HG03045 (cell line): ENCODE measurements at regions not wholly inside any gene's neighbourhood (a gene's known extent, or its start where the extent isn't known, plus 50 kb on each side); places are given as distances from the start of the nearest gene placed in this dataset.

Experiments
- ATAC-seq: cut with Tn5 transposase; IDR thresholded peaks from one replicate; pipeline ENCODE4 v1.9.1; 2021; ENCODE audit warnings: mild to moderate bottlenecking, moderate library complexity; ENCODE audit not compliant: unreplicated experiment

- no peak for ATAC-seq
Observed at GRCh38 chr10:3551761-3552160, 233.2 kb downstream of the KLF6 start.

- no peak for ATAC-seq
Observed at GRCh38 chr10:3549118-3549517, 235.9 kb downstream of the KLF6 start.

DNA sequence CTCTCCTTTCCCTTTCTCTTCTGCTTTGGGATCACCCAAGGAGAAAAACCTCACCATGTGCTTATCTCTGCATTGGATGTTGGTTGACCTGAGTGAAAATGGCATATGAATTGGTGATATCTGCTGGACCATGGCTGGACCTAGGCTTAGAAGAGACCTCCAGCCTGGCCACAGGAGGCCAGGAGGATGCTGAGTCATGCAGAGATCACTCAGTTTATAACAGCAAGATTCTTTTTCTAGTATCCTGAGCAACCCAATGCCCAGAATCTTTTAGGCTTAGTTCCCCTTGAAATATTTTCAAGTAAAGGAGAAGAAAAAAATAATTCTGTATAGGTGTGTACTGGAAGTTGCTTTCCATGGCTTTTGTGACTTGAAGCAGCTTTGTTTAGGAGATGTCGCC is 236.3 kb downstream of the KLF6 start:
- ATAC-seq = no peak

- no peak for ATAC-seq
Observed at GRCh38 chr10:3548076-3548475, 236.9 kb downstream of the KLF6 start.

DNA sequence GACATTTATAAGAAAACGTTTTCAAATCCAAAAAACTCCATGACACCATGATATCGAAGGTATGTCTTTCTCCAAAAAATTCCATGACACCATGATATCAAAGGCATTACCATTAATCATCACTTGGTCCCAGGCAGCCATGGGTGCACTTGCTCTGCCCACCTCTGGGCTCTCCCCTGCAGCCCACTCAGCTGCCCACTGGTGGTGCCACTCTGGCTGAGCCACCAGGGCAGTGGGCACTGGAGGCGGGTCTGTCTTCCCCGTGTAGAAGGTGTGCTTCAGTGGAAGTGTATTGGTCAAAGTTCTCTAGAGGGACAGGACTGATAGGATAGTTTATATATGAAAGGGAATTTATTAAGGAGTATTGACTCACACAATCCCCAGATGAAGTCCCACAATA is 240.4 kb downstream of the KLF6 start:
- no peak for ATAC-seq

- no peak for ATAC-seq
Observed at GRCh38 chr10:3542185-3542611, 242.8 kb downstream of the KLF6 start.

DNA sequence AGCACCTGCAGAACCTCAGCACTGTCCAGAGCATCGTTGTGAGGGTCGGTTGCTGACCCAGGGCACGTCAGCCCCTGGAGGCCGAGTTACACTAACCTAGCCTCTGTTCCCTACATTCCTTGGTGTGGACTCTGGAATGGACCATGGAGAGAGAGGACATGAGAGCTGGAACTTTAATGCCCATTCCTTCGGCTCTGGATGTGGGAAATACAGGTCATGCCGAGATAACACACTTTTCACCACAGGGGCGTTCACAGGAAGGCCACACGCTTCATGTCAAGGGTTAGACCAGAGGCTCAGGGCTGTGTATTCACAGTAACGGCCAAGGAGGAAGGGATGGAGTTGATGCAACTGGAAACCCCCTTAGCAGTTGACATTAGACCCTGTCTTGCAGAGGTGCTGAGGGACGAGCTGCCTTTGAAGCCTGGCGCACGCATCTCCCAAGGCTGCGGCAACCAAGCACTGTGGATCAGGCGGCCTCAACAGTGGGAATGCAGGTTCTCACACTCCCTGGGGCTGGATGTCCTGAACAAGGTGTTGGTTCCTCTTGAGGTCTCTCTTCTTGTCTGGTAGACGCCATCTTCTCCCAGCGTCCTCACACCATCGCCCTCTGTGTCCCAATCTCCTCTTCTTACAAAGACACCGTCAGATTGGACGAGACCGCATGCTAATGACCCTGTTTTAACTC is 245.2 kb downstream of the KLF6 start:
- no peak for ATAC-seq

DNA sequence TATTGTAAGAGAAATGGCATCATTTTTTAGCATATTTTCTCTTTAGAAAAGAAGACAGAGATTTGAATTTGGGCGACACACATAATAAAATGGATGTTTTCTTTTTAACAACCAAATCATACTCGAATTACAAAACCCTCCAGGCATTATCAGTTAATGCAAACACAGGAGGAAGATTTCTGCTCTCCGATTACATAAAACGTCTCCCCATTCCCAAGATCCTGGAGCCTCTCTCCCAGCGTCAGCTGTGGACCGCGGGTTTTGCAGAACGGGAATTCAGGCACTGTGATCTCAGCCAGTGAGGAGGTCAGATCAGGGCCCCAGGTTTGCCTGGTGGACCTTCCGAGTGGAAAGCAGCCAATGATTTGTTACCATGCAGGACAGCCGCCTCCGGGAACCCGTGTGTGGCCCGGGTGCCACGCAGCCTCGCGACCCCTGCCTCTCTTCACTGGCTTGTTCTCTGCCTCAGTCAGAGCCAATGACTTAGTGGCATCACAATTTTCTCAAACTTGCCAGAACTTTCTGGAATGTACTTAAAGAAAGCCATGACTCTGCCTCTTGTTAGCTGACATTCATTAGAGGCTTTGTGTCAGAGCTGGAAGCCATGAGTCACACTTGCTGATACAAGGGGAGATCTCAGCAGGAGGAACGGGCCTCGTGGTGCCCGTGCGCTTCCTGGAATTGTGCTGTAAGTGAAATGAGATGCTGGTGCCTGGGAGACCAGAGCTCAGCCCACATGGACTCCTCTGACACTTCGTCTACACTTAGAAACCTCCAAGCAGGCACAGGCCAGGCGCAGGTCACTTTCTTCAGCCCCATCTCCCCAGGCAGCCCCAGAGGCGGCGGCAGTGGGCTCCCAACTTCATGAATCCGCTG is 246.1 kb downstream of the KLF6 start:
- no peak for ATAC-seq

- ATAC-seq = no peak
Observed at GRCh38 chr10:3538291-3538655, 246.7 kb downstream of the KLF6 start.

GRCh38 chr10:3537518-3537917 is 247.5 kb downstream of the KLF6 start:
- ATAC-seq = no peak

DNA sequence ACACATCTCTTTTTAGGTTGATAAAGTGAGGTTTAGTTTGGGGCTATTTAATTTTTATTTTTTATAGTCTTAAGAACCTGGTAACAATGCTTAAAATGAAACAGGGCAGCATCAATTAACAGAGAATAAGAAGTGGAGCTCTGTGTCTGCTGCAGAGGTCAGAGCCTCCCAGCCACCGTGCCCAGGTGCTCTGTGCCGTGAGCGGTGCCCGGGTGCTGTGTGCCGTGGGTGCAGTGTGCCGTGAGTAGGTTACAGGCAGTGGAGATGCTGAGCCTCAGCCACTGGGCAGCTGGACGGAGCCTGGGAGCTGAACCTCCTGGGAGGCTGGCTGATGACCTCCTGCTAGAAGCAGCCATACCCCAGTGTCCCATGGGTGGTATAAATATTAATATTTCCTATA is 250.0 kb downstream of the KLF6 start:
- ATAC-seq = no peak

DNA sequence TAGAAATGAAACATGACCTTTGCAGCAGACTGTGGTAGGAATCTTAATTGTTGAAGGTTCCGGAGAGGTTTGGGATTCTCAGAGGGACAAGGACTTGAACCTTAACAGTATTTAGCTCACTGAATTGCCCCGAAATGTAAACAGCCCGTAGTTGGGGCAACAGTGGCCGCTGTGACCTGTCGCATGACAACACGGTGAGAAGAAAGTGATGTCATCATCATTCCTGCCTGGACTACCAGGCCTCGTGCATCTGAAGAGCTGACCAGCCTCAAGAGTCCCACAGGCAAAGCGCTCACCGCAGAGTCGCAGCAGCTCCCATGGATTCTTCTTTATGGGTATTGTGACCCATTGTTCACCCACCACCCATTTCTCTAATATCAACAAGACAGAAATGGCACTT is 250.6 kb downstream of the KLF6 start:
- ATAC-seq = no peak

DNA sequence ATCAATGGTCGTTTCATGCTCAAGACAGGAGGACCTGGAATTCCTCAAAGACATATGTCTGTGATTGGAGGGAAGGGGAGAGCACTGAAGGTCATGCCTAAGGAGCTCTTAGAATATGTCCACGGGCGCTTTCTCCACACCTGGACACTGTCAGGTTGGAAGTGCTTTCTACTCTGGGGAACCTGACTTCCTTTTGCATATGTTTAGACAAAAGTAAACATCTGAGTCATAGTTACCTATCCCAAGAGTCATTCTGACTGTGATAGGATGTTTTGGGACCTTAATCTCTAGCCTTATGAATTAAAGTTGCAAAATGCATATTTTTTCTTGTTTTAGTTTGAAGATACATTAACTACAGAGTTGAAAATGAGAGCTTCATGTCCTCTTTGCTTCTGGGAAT is 251.7 kb downstream of the KLF6 start:
- no peak for ATAC-seq

DNA sequence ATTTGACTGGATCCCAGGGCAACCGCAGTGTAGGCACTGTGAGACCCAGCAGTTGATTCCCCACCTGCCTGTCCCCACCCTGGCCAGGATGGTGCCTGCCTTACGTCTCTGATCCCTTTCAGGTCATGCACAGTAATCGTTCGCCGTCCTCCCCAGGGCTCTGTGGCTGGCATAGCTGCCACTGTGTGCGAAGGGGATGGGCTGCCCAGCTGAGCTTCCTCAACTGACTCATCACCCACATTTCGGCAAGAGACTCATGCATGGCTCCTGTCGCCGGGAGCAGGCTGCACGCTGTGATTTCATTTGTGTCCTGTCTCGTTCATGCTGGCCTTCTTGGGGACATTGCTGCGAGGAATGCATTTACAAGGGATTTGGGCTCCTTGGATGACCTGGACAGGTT is 252.4 kb downstream of the KLF6 start:
- no peak for ATAC-seq

DNA sequence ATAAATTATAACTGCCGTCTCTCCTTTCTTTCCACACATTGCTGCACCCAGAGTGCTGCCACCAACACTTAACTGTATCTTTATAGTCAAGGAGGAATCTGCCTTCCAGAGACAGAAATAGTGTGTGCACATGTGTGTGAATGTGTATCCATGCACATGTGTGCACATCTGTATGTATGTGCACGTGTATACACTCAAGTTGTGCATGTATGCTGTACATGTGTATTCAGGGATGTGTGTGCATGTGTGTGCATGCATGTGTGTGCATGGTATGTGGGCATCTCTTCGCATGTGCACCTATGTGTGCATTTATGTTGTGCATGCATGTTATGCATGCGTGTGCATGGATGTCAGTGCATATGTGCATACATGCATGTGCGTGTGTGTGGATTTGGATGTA is 253.3 kb downstream of the KLF6 start:
- no peak for ATAC-seq

DNA sequence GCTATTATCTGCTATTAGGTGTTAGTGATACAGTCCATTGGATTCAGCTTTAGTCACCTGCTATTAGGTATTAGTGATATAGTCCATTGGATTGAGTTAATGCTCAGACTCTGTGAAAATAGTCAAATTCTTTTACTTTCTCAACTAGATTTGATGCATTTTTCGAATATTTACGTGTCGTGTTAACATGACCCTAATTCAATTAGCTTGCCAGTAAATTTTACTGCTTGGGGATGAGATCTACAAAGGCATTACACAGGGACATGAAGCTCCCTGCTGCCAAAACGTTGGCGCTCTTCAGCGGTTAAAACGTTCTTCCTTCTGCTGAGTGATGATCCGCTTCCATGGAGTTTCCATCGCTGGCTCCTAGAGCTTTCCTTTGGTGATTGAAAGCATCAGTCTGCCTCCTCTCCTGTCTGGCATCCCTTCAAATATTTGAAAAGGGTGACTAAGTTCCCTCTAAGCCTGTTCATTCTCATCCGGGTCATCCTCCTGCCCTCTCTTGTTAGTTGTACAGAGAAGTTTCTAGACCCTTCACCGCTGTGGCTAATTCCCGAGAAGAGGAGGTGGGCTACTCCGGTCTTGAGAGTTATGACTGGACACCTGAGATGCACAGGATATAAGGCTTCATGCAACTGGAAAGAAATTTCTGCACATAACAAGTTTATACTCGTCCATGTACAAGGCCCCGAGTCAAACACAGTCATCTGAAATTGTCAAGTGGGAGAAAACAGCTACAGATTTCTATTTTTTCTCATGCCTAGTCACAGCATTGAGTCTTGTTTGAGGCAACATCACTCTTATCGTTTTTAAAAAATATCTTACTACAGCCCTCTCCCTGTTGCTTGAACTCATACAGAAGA is 254.0 kb downstream of the KLF6 start:
- no peak for ATAC-seq

- ATAC-seq = no peak
Observed at GRCh38 chr10:3530346-3530745, 254.7 kb downstream of the KLF6 start.

DNA sequence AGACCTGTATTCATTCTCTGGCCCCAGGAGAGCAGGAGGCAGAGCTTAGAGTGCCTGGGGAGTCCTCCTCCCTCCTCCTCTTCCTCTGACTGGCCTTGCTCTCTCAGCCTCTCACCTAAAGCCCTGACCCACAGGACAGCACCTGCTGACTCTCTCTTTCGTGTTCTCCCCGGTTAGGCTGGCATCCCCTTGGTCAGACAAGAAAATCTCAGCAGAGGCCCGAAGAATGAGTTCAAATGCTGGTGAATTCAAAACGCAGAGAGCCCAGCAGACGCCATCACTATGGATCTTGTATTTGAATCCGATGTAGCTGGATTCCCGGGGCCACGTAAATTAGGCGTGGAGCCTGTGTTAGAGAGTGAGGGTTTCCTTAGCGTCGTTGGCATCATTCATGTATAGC is 255.3 kb downstream of the KLF6 start:
- ATAC-seq = no peak

DNA sequence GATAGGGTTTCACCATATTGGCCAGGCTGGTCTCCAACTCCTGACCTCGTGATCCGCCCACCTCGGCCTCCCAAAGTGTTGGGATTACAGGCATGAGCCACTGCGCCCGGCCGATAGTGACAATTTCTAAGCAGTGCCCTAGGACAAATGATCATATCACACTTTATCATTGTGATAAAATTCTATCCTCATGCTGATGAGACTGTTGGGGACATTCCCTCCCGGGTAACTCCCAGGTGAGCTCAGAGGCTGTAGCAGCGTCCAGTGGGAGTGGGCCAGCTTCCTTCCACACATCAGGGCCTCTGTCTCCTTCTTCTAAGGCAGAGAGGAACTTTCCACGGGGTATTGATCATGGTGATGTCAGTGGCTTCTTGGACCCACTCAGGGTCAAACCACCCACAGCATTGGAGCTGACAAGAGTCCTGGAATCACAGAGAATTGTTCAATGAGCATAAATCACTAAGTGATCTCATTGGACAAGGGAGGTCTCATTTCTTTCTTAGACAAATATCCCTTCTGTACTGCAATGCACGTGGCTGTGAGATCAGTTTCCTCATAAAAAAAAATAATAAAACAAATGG is 256.1 kb downstream of the KLF6 start:
- ATAC-seq = no peak

GRCh38 chr10:3528271-3528670 is 256.7 kb downstream of the KLF6 start:
- no peak for ATAC-seq

- no peak for ATAC-seq
Observed at GRCh38 chr10:3527869-3528268, 257.1 kb downstream of the KLF6 start.
